ENCODE measurements at regions not wholly inside any gene's neighbourhood (a gene's known extent, or its start where the extent isn't known, plus 50 kb on each side); places are given as distances from the start of the nearest gene placed in this dataset.

DNA sequence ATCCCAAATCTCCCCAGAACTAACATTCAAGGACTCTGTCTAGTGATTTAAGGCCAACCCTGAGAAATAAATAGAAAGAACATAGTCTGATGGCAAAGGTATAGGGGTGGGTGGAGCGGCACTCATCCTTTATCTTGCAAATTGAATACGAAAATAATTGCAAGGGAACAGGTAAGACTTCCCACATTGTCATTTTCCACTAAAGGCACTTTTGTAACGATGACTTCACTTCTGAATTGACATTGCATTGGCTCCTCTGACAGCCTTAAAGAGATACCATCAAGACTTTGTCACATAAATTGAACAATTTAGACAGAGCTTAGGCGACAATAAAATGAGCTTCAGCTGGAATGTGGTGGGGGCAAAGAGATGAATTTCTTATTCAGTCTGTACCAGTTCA lies 75.3 kb upstream of the PLCL2 start:
- no peak for ATAC-seq
- no peak for DNase-seq

DNA sequence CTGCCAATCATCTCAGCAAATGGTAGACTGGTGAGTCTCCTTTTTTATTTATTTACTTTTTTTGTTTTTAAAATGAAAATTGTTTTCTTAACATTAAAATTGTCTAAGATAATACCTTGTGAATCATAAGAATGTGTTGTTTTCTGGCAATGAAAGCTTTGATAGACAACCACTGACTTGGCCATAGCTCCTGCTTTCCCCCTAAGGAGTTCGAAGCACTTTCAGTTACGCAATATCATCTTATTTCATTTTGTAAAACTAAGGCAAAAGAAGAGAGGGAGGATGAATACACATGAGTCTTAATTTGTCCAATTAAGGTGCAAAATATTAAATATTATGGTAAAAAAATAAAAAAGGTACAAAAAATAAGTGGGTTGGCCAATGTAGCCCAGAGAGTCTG lies 74.8 kb upstream of the PLCL2 start:
- DNase-seq (no peak), ATAC-seq (no peak)

DNA sequence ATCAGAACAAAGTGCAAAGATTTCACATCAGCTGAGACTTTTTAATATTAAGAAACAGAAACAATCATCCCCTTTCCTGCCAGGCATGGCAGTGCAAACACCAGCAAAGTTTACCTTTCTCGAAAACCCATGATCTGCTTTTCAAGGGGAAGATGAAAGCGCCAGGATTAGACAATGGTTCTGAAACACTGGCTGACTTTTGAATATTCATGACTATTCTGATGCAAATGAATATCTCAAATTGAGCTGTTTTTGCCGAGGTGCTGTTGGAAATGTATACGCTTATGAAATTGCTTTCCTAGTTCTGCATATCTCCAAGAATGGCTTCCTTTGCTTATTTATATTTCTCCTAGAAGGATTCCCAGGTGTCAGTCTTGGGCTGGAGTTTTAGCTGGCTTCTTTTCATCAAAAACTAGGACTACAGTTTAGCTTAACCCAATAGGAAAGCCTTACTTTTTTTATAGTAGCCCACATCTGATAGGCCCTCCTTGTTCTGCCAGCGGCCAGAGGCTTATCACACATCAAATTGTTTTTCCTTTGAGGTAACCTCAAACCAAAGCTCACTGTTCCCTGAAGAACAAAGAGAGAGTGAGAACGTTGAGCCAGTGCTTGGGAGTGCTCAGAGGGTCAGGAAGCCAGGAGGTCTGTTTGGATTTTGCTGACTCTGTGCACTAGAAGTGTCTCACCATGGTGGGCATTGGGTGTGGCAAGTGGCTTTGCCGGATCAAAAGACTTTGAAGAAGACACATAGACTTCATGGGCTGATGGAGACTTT lies 74.0 kb upstream of the PLCL2 start:
- DNase-seq, result no peak
- ATAC-seq, result no peak

DNA sequence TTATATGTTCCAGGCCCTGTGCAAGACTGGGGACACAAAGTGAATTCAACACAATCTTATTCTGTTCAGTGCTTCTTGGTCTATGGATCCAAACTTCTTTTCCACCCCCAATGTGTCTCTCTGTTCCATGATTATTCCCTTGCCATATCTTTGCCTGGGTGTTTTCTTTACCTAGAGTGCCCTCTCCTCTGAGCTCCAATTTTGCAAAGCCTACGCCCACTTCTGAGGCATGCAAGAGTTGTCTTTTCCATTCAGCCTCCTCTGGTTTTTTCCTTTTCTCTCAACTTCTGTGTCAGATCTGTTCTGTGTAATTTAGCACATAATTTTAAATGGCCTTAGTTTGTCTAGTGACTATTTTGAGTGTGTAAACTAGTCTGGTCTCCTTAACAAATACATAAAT lies 72.8 kb upstream of the PLCL2 start:
- no peak for DNase-seq
- no peak for ATAC-seq

DNA sequence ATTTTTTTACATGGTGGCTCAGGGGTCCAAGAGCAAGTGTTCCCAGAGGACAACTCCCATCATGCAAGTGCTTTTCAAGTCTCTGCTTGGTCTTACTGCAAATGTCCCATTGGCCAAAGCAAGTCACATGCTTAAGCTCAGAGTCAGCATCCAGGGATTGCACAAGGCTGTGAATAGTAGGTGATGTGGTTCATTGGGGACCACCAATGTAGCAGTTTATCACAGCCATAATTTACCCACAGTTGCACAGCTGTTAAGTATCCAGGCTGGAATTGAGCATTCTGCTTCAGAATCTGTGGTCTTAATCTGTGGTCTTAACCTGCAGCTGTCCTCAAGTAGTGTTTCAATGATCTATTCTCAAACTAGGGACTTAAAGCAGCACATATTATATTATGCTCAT lies 71.4 kb upstream of the PLCL2 start:
- no peak for DNase-seq
- no peak for ATAC-seq

DNA sequence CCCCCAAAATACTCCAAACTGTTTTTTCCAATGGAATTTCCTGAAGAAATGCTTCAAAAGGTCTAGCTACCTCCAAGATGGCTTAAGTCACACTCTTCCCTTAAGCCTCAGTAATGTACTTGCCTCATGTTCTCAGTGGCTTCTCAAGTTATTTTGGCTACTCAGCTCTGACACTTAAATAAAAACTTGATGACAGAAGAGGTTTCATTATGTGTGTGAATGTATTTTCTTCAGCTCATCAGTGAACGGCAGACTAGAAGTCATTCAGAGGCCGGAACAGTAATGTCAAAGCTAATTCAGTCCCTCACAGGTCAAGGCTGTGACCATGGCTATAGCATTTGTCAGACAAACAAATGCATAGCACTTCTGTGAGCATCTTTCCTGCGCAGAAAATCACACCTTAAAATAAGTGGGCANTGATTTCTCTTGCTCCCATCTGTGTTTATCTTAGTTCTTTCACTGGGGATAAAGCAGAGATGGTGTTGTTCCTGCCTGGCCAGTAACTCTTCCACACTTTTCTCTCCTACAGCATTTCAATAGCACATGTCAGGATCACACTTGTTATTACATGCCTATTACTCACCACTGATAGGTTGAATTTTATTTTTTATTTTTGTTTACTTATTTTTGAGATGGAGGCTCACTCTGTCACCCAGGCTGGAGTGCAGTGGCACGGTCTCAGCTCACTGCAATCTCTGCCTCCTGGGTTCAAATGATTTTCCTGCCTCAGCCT lies 68.5 kb upstream of the PLCL2 start:
- no peak for DNase-seq
- ATAC-seq, result no peak

DNA sequence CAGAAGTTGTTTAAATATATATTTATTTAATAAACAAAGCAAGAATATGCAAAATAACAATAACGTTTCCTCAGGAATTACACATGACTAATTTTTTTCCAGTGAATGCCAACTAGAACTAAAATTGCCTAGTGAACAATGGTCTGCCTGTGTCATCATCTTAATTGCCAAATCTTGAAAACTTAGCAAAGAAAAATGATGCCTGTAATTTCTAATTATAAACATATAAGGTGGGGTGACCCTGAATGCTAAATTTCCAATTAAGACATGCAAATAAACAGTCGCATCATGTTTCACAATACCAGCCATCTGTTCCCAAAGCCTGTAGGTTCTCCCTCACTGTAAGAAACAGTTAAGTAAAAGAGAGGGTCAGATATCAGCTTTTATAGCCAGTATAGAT lies 67.6 kb upstream of the PLCL2 start:
- no peak for ATAC-seq
- DNase-seq, result no peak

DNA sequence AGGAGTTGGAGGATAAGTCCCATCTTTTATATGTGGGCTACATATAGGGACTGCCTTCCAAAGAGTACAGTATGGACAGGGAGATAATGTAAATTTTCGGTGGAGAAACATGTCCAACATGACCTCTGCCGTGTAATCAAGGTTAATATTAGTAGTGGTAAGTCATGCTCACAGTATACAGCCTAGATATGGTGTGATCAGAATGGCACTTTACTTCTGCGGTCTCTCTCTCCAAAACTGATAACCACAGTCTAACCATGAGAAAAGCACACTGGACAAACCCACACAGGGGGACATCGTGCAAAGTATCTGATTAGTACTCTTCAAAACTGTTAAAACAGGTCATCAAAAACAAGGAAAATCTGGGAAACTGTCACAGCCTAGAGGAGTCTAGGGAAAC lies 66.6 kb upstream of the PLCL2 start:
- no peak for DNase-seq
- no peak for ATAC-seq

DNA sequence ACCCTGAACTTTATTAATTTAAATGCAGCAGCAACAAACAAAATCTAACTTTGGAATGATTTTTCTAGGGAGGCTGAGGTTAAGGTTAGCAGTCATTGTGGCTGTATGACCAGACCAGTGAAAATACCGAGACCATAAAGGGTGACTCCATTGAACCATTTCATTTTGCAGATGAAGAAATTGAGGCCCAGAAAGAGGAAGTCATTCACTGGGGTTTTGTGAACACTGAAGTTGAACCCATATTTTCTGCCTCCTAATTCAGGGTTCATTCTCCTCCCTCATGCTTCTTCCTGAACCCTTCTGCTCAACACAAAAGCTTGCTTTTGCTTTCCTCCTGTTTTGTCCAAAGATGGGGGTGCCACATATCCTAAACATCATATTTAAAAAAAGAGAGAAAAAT lies 65.8 kb upstream of the PLCL2 start:
- no peak for DNase-seq
- no peak for ATAC-seq

DNA sequence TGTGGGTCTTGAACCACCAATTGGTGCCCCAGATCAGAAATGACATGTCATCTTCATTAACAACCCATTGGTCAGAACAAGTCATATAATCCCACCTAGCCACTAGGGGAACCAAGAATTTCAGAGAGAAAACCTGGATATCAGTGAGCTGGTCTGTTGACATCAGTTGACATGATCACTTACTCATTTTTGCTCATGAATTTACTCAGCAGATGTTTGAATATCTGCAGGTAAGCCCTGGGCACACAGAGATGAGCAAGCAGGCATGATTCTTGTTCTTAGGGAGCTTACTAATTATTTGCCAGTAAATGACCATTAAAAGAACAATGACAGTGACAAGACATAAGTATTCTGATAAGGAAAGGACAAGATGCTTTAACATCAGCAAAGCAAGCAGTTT lies 64.3 kb upstream of the PLCL2 start:
- DNase-seq, result no peak
- ATAC-seq, result no peak

DNA sequence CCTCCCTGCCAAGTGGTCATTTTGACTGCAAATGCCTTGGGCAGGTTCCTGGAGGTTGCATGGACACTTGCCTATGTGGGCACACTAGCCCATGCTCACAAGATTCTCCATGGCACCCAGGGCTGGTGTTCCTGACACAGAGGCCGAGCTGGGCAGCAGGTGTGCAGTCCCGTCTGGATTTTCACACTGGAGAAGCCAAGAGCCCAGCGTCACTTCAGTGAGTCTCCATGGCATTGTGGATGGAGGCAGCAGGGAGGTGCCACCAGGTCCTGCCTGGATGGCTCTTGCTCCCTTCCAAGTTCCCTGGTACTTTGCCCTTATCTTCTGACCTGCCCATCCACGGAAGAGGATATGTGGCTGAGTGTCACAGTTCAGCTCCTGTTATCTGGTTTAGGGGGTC lies 63.7 kb upstream of the PLCL2 start:
- ATAC-seq (no peak), DNase-seq (no peak)

DNA sequence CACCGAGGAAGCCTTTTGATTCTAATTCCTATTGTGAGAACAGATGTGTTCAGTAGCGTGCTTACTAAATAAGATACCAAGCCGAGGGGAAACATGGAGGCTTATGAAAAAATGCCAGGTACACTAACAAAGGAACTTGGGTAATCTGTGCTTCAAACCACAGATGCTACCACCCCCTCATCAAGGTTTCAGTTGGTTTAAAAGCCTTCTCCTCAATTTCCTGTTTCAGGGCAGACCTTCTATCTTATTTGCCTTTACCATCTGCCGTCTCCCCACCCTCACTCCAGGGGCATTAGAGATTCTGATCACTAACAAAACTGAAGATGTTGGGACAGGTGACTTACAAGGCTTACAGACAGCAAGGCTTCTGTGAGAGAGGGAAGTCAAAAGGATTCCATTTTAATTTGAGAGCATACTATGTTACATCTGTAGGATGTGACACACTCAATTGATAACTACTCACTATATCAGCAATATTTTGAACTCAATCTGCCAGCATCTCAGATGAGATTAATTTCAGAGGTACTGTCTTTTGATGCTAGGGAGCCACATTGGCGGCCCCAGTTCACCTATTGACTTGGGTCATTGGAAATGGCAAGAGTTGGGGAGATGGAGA lies 60.6 kb upstream of the PLCL2 start:
- DNase-seq (peak; percentile 17), ATAC-seq (peak; percentile 77)

DNA sequence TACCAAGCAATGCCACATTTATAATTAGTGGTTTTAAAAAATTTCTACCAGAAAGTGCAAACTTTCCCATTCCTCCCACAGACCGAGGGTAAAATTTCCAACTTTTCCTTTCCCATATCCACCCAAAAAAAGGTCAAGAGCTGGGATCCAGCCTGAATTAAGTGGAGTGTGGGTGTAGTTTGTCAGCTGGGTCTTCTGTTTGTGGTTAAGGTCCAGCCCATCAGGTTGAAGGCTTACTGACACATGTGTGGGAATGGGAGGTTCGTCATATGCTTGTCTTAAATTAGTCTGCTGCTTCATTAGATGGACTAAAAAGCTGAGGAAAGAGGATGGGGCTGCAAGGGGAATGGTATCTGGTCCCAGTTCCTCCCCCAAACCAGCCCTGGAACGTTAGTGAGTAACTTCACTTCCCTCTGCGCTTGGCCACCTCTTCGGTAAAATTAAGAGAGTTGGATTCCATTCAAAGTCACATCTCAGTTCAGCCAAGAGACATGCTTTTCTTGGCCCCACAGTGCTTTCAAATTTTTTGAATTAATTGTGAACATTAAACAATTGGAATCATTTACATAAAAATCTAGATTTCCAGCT lies 59.0 kb upstream of the PLCL2 start:
- DNase-seq, result no peak
- ATAC-seq, result no peak

DNA sequence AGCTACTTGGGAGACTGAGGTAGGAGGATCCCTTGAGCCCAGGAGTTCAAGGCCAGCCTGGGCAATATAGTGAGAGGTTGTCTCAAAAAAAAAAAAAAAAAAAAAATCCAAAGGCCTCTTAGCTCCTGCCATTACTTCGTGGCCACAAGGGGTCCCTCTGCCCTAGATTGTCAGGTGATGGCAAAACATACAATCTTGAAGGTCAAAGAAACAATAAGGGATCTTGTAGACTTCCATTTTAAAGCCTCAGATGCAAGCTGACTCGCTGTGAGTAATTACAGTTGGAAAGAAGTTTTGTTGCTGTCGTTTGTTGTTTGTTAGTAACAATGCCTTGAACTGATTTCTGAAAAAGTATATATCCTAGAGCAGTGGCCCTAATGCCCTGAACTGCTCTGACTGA lies 55.9 kb upstream of the PLCL2 start:
- DNase-seq (peak; percentile 49), ATAC-seq (peak; percentile 54)

DNA sequence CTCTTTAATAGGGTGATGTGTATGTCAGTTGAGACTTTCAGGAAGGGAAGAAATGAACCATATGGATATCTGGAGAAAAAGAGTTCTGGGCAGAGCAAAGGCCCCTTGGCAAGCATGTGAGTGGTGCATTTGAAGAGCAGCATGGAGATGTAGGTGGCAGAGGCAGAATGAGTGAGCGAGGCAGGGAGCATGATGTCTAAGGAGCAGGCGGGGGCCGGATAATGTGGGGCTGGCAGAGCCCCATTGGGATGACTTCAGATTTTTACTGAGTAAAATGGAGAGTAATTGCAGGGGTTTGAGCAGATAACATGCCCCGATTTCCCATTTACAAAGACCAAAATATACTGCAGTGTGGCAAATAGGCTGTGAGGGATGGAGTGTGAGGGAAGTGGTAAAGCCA lies 52.9 kb upstream of the PLCL2 start:
- DNase-seq (no peak), ATAC-seq (no peak)

DNA sequence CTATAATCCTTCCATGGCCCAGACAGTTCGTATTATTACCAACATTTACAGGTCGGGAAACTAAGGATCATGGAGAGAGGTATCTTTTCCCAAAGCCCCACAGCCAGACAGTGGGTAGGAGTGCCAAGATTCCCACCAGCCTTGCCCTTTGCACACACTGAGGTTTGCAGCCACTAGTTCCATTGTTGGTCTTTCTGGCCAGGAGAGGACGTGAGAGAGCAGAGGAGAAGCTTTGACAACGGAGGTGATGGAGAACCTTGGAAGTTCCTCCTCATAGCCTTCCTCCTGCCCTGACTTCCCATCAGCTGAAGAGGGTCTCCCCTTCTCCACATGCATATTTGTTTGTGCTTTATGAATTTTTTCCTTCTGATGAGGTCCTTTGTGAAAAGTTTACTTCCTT lies 50.5 kb upstream of the PLCL2 start:
- DNase-seq (no peak), ATAC-seq (no peak)

DNA sequence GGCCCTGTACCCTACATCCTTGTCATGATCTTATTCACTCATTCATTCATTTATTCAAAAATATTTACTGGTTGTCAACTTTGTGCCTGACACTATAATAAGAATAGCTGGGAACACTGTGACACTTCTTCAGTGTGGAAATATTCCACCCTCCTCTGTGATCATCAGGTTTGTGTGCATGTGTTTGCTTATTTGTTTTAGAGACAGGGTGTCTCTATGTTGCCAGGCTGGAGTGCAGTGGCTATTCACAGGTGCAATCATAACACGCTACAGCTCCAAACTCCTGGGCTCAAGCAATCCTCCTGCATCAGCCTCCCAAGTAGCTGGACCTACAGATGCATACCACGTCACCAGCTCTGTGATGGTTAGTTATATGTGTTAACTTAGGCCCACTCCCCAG lies 50.0 kb upstream of the PLCL2 start:
- DNase-seq, result no peak
- no peak for ATAC-seq

Data from stimulated activated naive CD8-positive, alpha-beta T cell treated with anti-CD3 and anti-CD28 coated beads, Interleukin-15, Interleukin-2, amounts not matched to agents 100 U/mL and 50 U/mL, for 24 hours (primary cell).